HG03280 (cell line): ENCODE measurements at regions not wholly inside any gene's neighbourhood (a gene's known extent, or its start where the extent isn't known, plus 50 kb on each side); places are given as distances from the start of the nearest gene placed in this dataset.
"Not testable (repeated sequence)": the region's sequence is repeated elsewhere in the genome, so short reads cannot be mapped to it uniquely, and the experiment has no call there.

Experiments used
- ATAC-seq: cut with Tn5 transposase; IDR thresholded peaks from one replicate; pipeline ENCODE4 v1.9.1; 2021; ENCODE audit warnings: mild to moderate bottlenecking, moderate library complexity; ENCODE audit not compliant: unreplicated experiment

GRCh38 chr7:118898284-118898683 is 673.8 kb downstream of the ANKRD7 start:
- ATAC-seq = no peak

GRCh38 chr7:118902600-118902999 is 678.1 kb downstream of the ANKRD7 start:
- ATAC-seq = no peak

- no peak for ATAC-seq
These were observed 683.5 kb downstream of the ANKRD7 start for GRCh38 chr7:118907911-118908527.

- ATAC-seq = not testable (repeated sequence)
These were observed 691.6 kb downstream of the ANKRD7 start for GRCh38 chr7:118916120-118916519.

GRCh38 chr7:118918556-118918955 is 694.1 kb downstream of the ANKRD7 start:
- ATAC-seq = no peak

- ATAC-seq = no peak
These were observed 714.3 kb downstream of the ANKRD7 start for GRCh38 chr7:118938845-118939244.

- no peak for ATAC-seq
These were observed 719.8 kb downstream of the ANKRD7 start for GRCh38 chr7:118944271-118944670.

GRCh38 chr7:118945911-118946682 is 721.6 kb downstream of the ANKRD7 start:
- no peak for ATAC-seq

GRCh38 chr7:118948508-118948907 is 724.0 kb downstream of the ANKRD7 start:
- no peak for ATAC-seq

- no peak for ATAC-seq
These were observed 724.5 kb downstream of the ANKRD7 start for GRCh38 chr7:118949031-118949430.

GRCh38 chr7:118956285-118956684 is 731.8 kb downstream of the ANKRD7 start:
- ATAC-seq = not testable (repeated sequence)

- ATAC-seq = no peak
These were observed 744.9 kb downstream of the ANKRD7 start for GRCh38 chr7:118969370-118969769.

GRCh38 chr7:118971706-118972105 is 747.2 kb downstream of the ANKRD7 start:
- no peak for ATAC-seq

GRCh38 chr7:118974836-118975235 is 750.3 kb downstream of the ANKRD7 start:
- no peak for ATAC-seq

- ATAC-seq = no peak
These were observed 770.8 kb downstream of the ANKRD7 start for GRCh38 chr7:118995350-118995749.

- no peak for ATAC-seq
These were observed 782.7 kb downstream of the ANKRD7 start for GRCh38 chr7:119007236-119007635.

- ATAC-seq = no peak
These were observed 786.1 kb downstream of the ANKRD7 start for GRCh38 chr7:119010635-119011034.

GRCh38 chr7:119026391-119026790 is 801.9 kb downstream of the ANKRD7 start:
- no peak for ATAC-seq

GRCh38 chr7:119028736-119029135 is 804.2 kb downstream of the ANKRD7 start:
- ATAC-seq = no peak

- ATAC-seq = not testable (repeated sequence)
These were observed 807.6 kb downstream of the ANKRD7 start for GRCh38 chr7:119032136-119032535.

GRCh38 chr7:119033641-119034040 is 809.1 kb downstream of the ANKRD7 start:
- no peak for ATAC-seq

GRCh38 chr7:119037941-119038340 is 813.4 kb downstream of the ANKRD7 start:
- no peak for ATAC-seq
